Central memory CD8-positive, alpha-beta T cell (primary cell): ENCODE measurements at regions not wholly inside any gene's neighbourhood (a gene's known extent, or its start where the extent isn't known, plus 50 kb on each side); places are given as distances from the start of the nearest gene placed in this dataset.

Source experiments
- ATAC-seq: fragments of 150-1000 bp; cut with Tn5 transposase; replicated peaks from 2 replicates; pipeline ENCODE4 v1.10.0; 2022; ENCODE audit warnings: mild to moderate bottlenecking, moderate FRiP score, moderate number of reproducible peaks; ENCODE audit not compliant: poor library complexity, severe bottlenecking; ENCODE audit errors: extremely low read depth
- DNase-seq, 2 donors: peaks; one replicate each; pipeline ENCODE4 v3.0.0; 2021; ENCODE audit warnings: low spot score in 2 of 2
- H3K27ac Mint-ChIP-seq: one replicate; pipeline ENCODE4 v1.8.0; 2022; ENCODE audit warnings: low read depth, mild to moderate bottlenecking, moderate library complexity, mixed read lengths
- H3K27me3 Mint-ChIP-seq: one replicate; pipeline ENCODE4 v1.8.0; 2022; ENCODE audit warnings: mixed read lengths
- H3K36me3 Mint-ChIP-seq: one replicate; pipeline ENCODE4 v1.8.0; 2022; ENCODE audit warnings: mild to moderate bottlenecking, moderate library complexity, mixed read lengths; ENCODE audit not compliant: insufficient read depth
- H3K4me1 Mint-ChIP-seq: one replicate; pipeline ENCODE4 v1.8.0; 2022; ENCODE audit warnings: mixed read lengths
- H3K4me3 Mint-ChIP-seq: one replicate; pipeline ENCODE4 v1.8.0; 2022; ENCODE audit warnings: mild to moderate bottlenecking, moderate library complexity, mixed read lengths
- H3K9me3 Mint-ChIP-seq: one replicate; pipeline ENCODE4 v1.8.0; 2022; ENCODE audit warnings: mixed read lengths

- DNase-seq (peak in 1 of 2 donors; percentile 11), ATAC-seq (peak; percentile 70)
- H3K27ac Mint-ChIP-seq: peak overlapping the region; percentile 57
- no peaks in the 10 kb centered on the region for H3K36me3 Mint-ChIP-seq
- no peaks in the 10 kb centered on the region for H3K27me3 Mint-ChIP-seq
- H3K9me3 Mint-ChIP-seq: no peaks in the 10 kb centered on the region
- H3K4me3 Mint-ChIP-seq: peak overlapping the region; percentile 57
- H3K4me1 Mint-ChIP-seq: peaks cover 27% of the 10 kb centered on the region
Measured at GRCh38 chr9:89999534-90000370, 394.9 kb downstream of the GADD45G start.

GRCh38 chr9:90000925-90001324 is 396.1 kb downstream of the GADD45G start:
- Mint-ChIP-seq H3K36me3 (no peaks in the 10 kb centered on the region), H3K27ac (no peak overlapping the region), H3K4me3 (peak overlapping the region; percentile 57), H3K27me3 (no peaks in the 10 kb centered on the region), H3K4me1 (peaks cover 27% of the 10 kb centered on the region), H3K9me3 (no peaks in the 10 kb centered on the region)
- ATAC-seq (no peak), DNase-seq (no peak)

GRCh38 chr9:90001747-90002146 is 396.9 kb downstream of the GADD45G start:
- no peak for DNase-seq
- Mint-ChIP-seq H3K36me3 (no peaks in the 10 kb centered on the region), H3K9me3 (no peaks in the 10 kb centered on the region), H3K27me3 (no peaks in the 10 kb centered on the region), H3K4me3 (no peak overlapping the region), H3K27ac (no peak overlapping the region), H3K4me1 (peaks cover 27% of the 10 kb centered on the region)
- ATAC-seq: no peak

GRCh38 chr9:90002397-90003271 is 397.8 kb downstream of the GADD45G start:
- no peak overlapping the region for H3K4me3 Mint-ChIP-seq
- no peaks in the 10 kb centered on the region for H3K36me3 Mint-ChIP-seq
- no peaks in the 10 kb centered on the region for H3K27me3 Mint-ChIP-seq
- DNase-seq (no peak), ATAC-seq (no peak)
- H3K9me3 Mint-ChIP-seq: no peaks in the 10 kb centered on the region
- H3K4me1 Mint-ChIP-seq: peaks cover 27% of the 10 kb centered on the region
- H3K27ac Mint-ChIP-seq: no peak overlapping the region

GRCh38 chr9:90005388-90005787 is 400.6 kb downstream of the GADD45G start:
- no peak overlapping the region for H3K27ac Mint-ChIP-seq
- no peaks in the 10 kb centered on the region for H3K9me3 Mint-ChIP-seq
- no peaks in the 10 kb centered on the region for H3K36me3 Mint-ChIP-seq

GRCh38 chr9:90007516-90008440 is 403.0 kb downstream of the GADD45G start:
- ATAC-seq: no peak
- no peak for DNase-seq
- peaks cover 12% of the 10 kb centered on the region for H3K27me3 Mint-ChIP-seq
- no peak overlapping the region for H3K27ac Mint-ChIP-seq
- H3K4me3 Mint-ChIP-seq: no peak overlapping the region
- no peaks in the 10 kb centered on the region for H3K9me3 Mint-ChIP-seq
- H3K4me1 Mint-ChIP-seq: no peaks in the 10 kb centered on the region
- H3K36me3 Mint-ChIP-seq: no peaks in the 10 kb centered on the region

More at GRCh38 chr9:90005388-90005787, 400.6 kb downstream of the GADD45G start:
- Mint-ChIP-seq H3K27me3 (peaks cover 12% of the 10 kb centered on the region), H3K4me1 (peaks cover 8% of the 10 kb centered on the region), H3K4me3 (no peak overlapping the region)
- ATAC-seq: no peak
- DNase-seq: no peak

- Mint-ChIP-seq H3K4me1 (no peaks in the 10 kb centered on the region), H3K4me3 (no peak overlapping the region), H3K27ac (no peak overlapping the region), H3K9me3 (no peaks in the 10 kb centered on the region), H3K27me3 (peaks cover 12% of the 10 kb centered on the region), H3K36me3 (no peaks in the 10 kb centered on the region)
- DNase-seq: no peak
- peak; percentile 19 for ATAC-seq
Measured at GRCh38 chr9:90009447-90009846, 404.6 kb downstream of the GADD45G start.

GRCh38 chr9:90010793-90011192 is 406.0 kb downstream of the GADD45G start:
- H3K4me3 Mint-ChIP-seq: no peak overlapping the region
- no peaks in the 10 kb centered on the region for H3K4me1 Mint-ChIP-seq
- H3K27ac Mint-ChIP-seq: no peak overlapping the region
- DNase-seq (no peak), ATAC-seq (no peak)
- H3K36me3 Mint-ChIP-seq: no peaks in the 10 kb centered on the region
- no peaks in the 10 kb centered on the region for H3K9me3 Mint-ChIP-seq
- peaks cover 12% of the 10 kb centered on the region for H3K27me3 Mint-ChIP-seq

- ATAC-seq (no peak), DNase-seq (no peak)
- H3K4me1 Mint-ChIP-seq: no peaks in the 10 kb centered on the region
- H3K27me3 Mint-ChIP-seq: peaks cover 21% of the 10 kb centered on the region
- no peak overlapping the region for H3K4me3 Mint-ChIP-seq
- no peak overlapping the region for H3K27ac Mint-ChIP-seq
- H3K36me3 Mint-ChIP-seq: no peaks in the 10 kb centered on the region
- H3K9me3 Mint-ChIP-seq: no peaks in the 10 kb centered on the region
Measured at GRCh38 chr9:90012949-90013348, 408.1 kb downstream of the GADD45G start.

- H3K36me3 Mint-ChIP-seq: no peaks in the 10 kb centered on the region
- no peak overlapping the region for H3K4me3 Mint-ChIP-seq
- no peaks in the 10 kb centered on the region for H3K9me3 Mint-ChIP-seq
- no peaks in the 10 kb centered on the region for H3K4me1 Mint-ChIP-seq
- no peak for ATAC-seq
- DNase-seq: no peak
- H3K27me3 Mint-ChIP-seq: peaks cover 26% of the 10 kb centered on the region
- no peak overlapping the region for H3K27ac Mint-ChIP-seq
Measured at GRCh38 chr9:90013778-90014177, 409.0 kb downstream of the GADD45G start.

- no peaks in the 10 kb centered on the region for H3K4me1 Mint-ChIP-seq
- DNase-seq: no peak
- no peaks in the 10 kb centered on the region for H3K9me3 Mint-ChIP-seq
- no peaks in the 10 kb centered on the region for H3K36me3 Mint-ChIP-seq
- ATAC-seq: no peak
- H3K27me3 Mint-ChIP-seq: peaks cover 23% of the 10 kb centered on the region
- no peak overlapping the region for H3K27ac Mint-ChIP-seq
- no peak overlapping the region for H3K4me3 Mint-ChIP-seq
Measured at GRCh38 chr9:90014421-90014820, 409.6 kb downstream of the GADD45G start.

GRCh38 chr9:90016272-90016671 is 411.5 kb downstream of the GADD45G start:
- H3K4me3 Mint-ChIP-seq: no peak overlapping the region

More at GRCh38 chr9:90016272-90016671, 411.5 kb downstream of the GADD45G start:
- H3K27ac Mint-ChIP-seq: no peak overlapping the region
- H3K36me3 Mint-ChIP-seq: no peaks in the 10 kb centered on the region
- no peak for ATAC-seq
- peaks cover 19% of the 10 kb centered on the region for H3K27me3 Mint-ChIP-seq
- H3K9me3 Mint-ChIP-seq: no peaks in the 10 kb centered on the region
- H3K4me1 Mint-ChIP-seq: no peaks in the 10 kb centered on the region
- DNase-seq: no peak
